ENCODE measurements at regions not wholly inside any gene's neighbourhood (a gene's known extent, or its start where the extent isn't known, plus 50 kb on each side); places are given as distances from the start of the nearest gene placed in this dataset.

GRCh38 chr1:113259988-113260387 is 130.3 kb upstream of the MAGI3 start (continued):
- no peak for TF ChIP-seq ZSCAN20 (CRISPR knock-in tag; IDR thresholded peaks at IDR 0.05)
- TF ChIP-seq POLR2AphosphoS2 (conservative IDR thresholded peaks at IDR 0.05; ENCODE audit: low read length) = no peak

- CTCF ChIA-PET = interaction anchor here (0.6 to 1.2 kb wide), 2 partner anchors 9 to 39 kb away, joined by 3 read pairs; no protein-coding TSS in a partner anchor
- WGBS (ENCODE audit: missing lambda C conversion rate) = 44% methylated on average over 2 of the region's 2 CpGs
- Histone ChIP-seq H3K4me2 (no peak overlapping the region), H3K4me1 (no peaks in the 10 kb centered on the region), H3K27ac (no peak overlapping the region), H3K9me3 (no peaks in the 10 kb centered on the region), H3K4me3 (no peak overlapping the region)
- FAIRE-seq (no peak), ATAC-seq (no peak), DNase-seq (ENCODE audit: low read depth in 1 of 2, low spot score in 1 of 2) (no peak)
- POLR2A ChIA-PET = no interaction called here
- TF ChIP-seq MAFK (IDR thresholded peaks at IDR 0.05; ENCODE audit: partially characterized antibody) (no peak), RNF2 (IDR thresholded peaks at IDR 0.05; ENCODE audit: borderline replicate concordance, low read depth) (no peak), USF2 (IDR thresholded peaks at IDR 0.05) (no peak), EHMT2 (IDR thresholded peaks at IDR 0.05; ENCODE audit: low read depth) (no peak), ATOH8 (CRISPR knock-in tag; IDR thresholded peaks at IDR 0.05; ENCODE audit: low read depth) (no peak), EP300 (IDR thresholded peaks at IDR 0.05) (no peak), CHD2 (IDR thresholded peaks at IDR 0.05; ENCODE audit: low read length, partially characterized antibody) (no peak), MYC (IDR thresholded peaks at IDR 0.05; ENCODE audit: borderline replicate concordance, low read length) (no peak), HMGXB4 (CRISPR knock-in tag; IDR thresholded peaks at IDR 0.05; ENCODE audit: borderline replicate concordance) (no peak), CBX2 (IDR thresholded peaks at IDR 0.05; ENCODE audit: borderline replicate concordance, low read depth) (no peak), RAD21 (conservative IDR thresholded peaks at IDR 0.05 in 1 of 2, IDR thresholded peaks at IDR 0.05 in 1 of 2) (no peak), RFX5 (IDR thresholded peaks at IDR 0.05) (no peak), NFE2L2 (conservative IDR thresholded peaks at IDR 0.05; ENCODE audit: low read length) (no peak), SMC3 (IDR thresholded peaks at IDR 0.05) (no peak), MAZ (IDR thresholded peaks at IDR 0.05; ENCODE audit: borderline replicate concordance, low read depth, low read length) (no peak), CEBPB (IDR thresholded peaks at IDR 0.05) (no peak), RCOR1 (IDR thresholded peaks at IDR 0.05; ENCODE audit: low read depth, low read length) (no peak), FOXS1 (CRISPR knock-in tag; IDR thresholded peaks at IDR 0.05) (no peak), PBX3 (IDR thresholded peaks at IDR 0.05) (no peak)
Observed at GRCh38 chr1:113265196-113265595, 125.1 kb upstream of the MAGI3 start.

GRCh38 chr1:113266788-113267187 is 123.5 kb upstream of the MAGI3 start:
- ATAC-seq (no peak), DNase-seq (ENCODE audit: low read depth in 1 of 2, low spot score in 1 of 2) (no peak), FAIRE-seq (no peak)
- POLR2A ChIA-PET = no interaction called here
- H3K27ac ChIP-seq = no peak overlapping the region
- CTCF ChIA-PET = interaction anchor here (1.2 to 1.9 kb wide), 2 partner anchors 127 to 186 kb away, joined by 3 to 4 read pairs; no protein-coding TSS in a partner anchor
- WGBS (ENCODE audit: missing lambda C conversion rate) = 82% methylated on average over 6 of the region's 6 CpGs
- no peak overlapping the region for H3K4me2 ChIP-seq
- no peak overlapping the region for H3K4me3 ChIP-seq
- H3K4me1 ChIP-seq = no peaks in the 10 kb centered on the region
- no peaks in the 10 kb centered on the region for H3K9me3 ChIP-seq
- TF ChIP-seq ZSCAN20 (CRISPR knock-in tag; IDR thresholded peaks at IDR 0.05) (no peak), ATOH8 (CRISPR knock-in tag; IDR thresholded peaks at IDR 0.05; ENCODE audit: low read depth) (no peak), NR3C1 (IDR thresholded peaks at IDR 0.05) (no peak), USF2 (IDR thresholded peaks at IDR 0.05) (no peak), MAX (IDR thresholded peaks at IDR 0.05) (no peak), PHF8 (IDR thresholded peaks at IDR 0.05; ENCODE audit: borderline replicate concordance, low read depth) (no peak), HES2 (IDR thresholded peaks at IDR 0.05) (no peak), POLR2AphosphoS2 (conservative IDR thresholded peaks at IDR 0.05; ENCODE audit: low read length) (no peak), RARB (CRISPR knock-in tag; IDR thresholded peaks at IDR 0.05) (no peak)
